ENCODE measurements at regions not wholly inside any gene's neighbourhood (a gene's known extent, or its start where the extent isn't known, plus 50 kb on each side); places are given as distances from the start of the nearest gene placed in this dataset.
"Not testable (repeated sequence)": the region's sequence is repeated elsewhere in the genome, so short reads cannot be mapped to it uniquely, and the experiment has no call there.

- in situ Hi-C loops (cut with MboI; ENCODE audit: low pct_unique_long_range_greater_than_20kb, low sequenced_read_pairs, unreplicated experiment), result not testable (repeated sequence)
These were observed 54.7 kb downstream of the PROP1 start for GRCh38 chr5:177941386-177941785.

GRCh38 chr5:177939246-177940171 lies 56.5 kb downstream of the PROP1 start:
- DNase-seq (ENCODE audit: low spot score); in situ Hi-C loops (cut with MboI; ENCODE audit: low pct_unique_long_range_greater_than_20kb, low sequenced_read_pairs, unreplicated experiment): not testable (repeated sequence)

More at GRCh38 chr5:177941386-177941785, 54.7 kb downstream of the PROP1 start:
- not testable (repeated sequence) for DNase-seq (ENCODE audit: low spot score)

GRCh38 chr5:177938767-177939166 lies 57.3 kb downstream of the PROP1 start:
- DNase-seq (ENCODE audit: low spot score); in situ Hi-C loops (cut with MboI; ENCODE audit: low pct_unique_long_range_greater_than_20kb, low sequenced_read_pairs, unreplicated experiment): not testable (repeated sequence)

- DNase-seq (ENCODE audit: low spot score); in situ Hi-C loops (cut with MboI; ENCODE audit: low pct_unique_long_range_greater_than_20kb, low sequenced_read_pairs, unreplicated experiment): not testable (repeated sequence)
These were observed 61.8 kb downstream of the PROP1 start for GRCh38 chr5:177934233-177934632.

GRCh38 chr5:177930269-177931022 lies 65.6 kb downstream of the PROP1 start:
- in situ Hi-C loops (cut with MboI; ENCODE audit: low pct_unique_long_range_greater_than_20kb, low sequenced_read_pairs, unreplicated experiment); DNase-seq (ENCODE audit: low spot score): not testable (repeated sequence)

More at GRCh38 chr5:177934233-177934632, 61.8 kb downstream of the PROP1 start:
- peak; percentile 21 for TF ChIP-seq CTCF (IDR thresholded peaks at IDR 0.05; ENCODE audit: extremely low read depth, insufficient read depth, missing control alignments)

GRCh38 chr5:177929618-177930017 lies 66.4 kb downstream of the PROP1 start:
- DNase-seq (ENCODE audit: low spot score); in situ Hi-C loops (cut with MboI; ENCODE audit: low pct_unique_long_range_greater_than_20kb, low sequenced_read_pairs, unreplicated experiment): not testable (repeated sequence)

- in situ Hi-C loops (cut with MboI; ENCODE audit: low pct_unique_long_range_greater_than_20kb, low sequenced_read_pairs, unreplicated experiment); DNase-seq (ENCODE audit: low spot score): not testable (repeated sequence)
These were observed 68.5 kb downstream of the PROP1 start for GRCh38 chr5:177927500-177927899.

- in situ Hi-C loops (cut with MboI; ENCODE audit: low pct_unique_long_range_greater_than_20kb, low sequenced_read_pairs, unreplicated experiment); DNase-seq (ENCODE audit: low spot score): not testable (repeated sequence)
These were observed 71.5 kb downstream of the PROP1 start for GRCh38 chr5:177924577-177924976.

- DNase-seq (ENCODE audit: low spot score), result peak; percentile 0
- in situ Hi-C loops (cut with MboI; ENCODE audit: low pct_unique_long_range_greater_than_20kb, low sequenced_read_pairs, unreplicated experiment), result not testable (repeated sequence)
These were observed 72.2 kb downstream of the PROP1 start for GRCh38 chr5:177923837-177924236.

- in situ Hi-C loops (cut with MboI; ENCODE audit: low pct_unique_long_range_greater_than_20kb, low sequenced_read_pairs, unreplicated experiment); DNase-seq (ENCODE audit: low spot score): not testable (repeated sequence)
These were observed 72.9 kb downstream of the PROP1 start for GRCh38 chr5:177923189-177923588.

GRCh38 chr5:177909261-177909660 lies 86.8 kb downstream of the PROP1 start:
- DNase-seq (ENCODE audit: low spot score); in situ Hi-C loops (cut with MboI; ENCODE audit: low pct_unique_long_range_greater_than_20kb, low sequenced_read_pairs, unreplicated experiment): not testable (repeated sequence)

GRCh38 chr5:177902806-177903205 lies 93.2 kb downstream of the PROP1 start:
- in situ Hi-C loops (cut with MboI; ENCODE audit: low pct_unique_long_range_greater_than_20kb, low sequenced_read_pairs, unreplicated experiment); DNase-seq (ENCODE audit: low spot score): not testable (repeated sequence)

- DNase-seq (ENCODE audit: low spot score); in situ Hi-C loops (cut with MboI; ENCODE audit: low pct_unique_long_range_greater_than_20kb, low sequenced_read_pairs, unreplicated experiment): not testable (repeated sequence)
These were observed 96.0 kb downstream of the PROP1 start for GRCh38 chr5:177900066-177900465.

GRCh38 chr5:177894681-177895453 lies 101.2 kb downstream of the PROP1 start:
- in situ Hi-C loops (cut with MboI; ENCODE audit: low pct_unique_long_range_greater_than_20kb, low sequenced_read_pairs, unreplicated experiment); DNase-seq (ENCODE audit: low spot score): not testable (repeated sequence)

- DNase-seq (ENCODE audit: low spot score); in situ Hi-C loops (cut with MboI; ENCODE audit: low pct_unique_long_range_greater_than_20kb, low sequenced_read_pairs, unreplicated experiment): not testable (repeated sequence)
These were observed 103.7 kb downstream of the PROP1 start for GRCh38 chr5:177892357-177892665.

Measured in GM13977 (cell line).